ENCODE measurements at regions not wholly inside any gene's neighbourhood (a gene's known extent, or its start where the extent isn't known, plus 50 kb on each side); places are given as distances from the start of the nearest gene placed in this dataset.

GRCh38 chr6:104017410-104018381 is 842.0 kb downstream of the HACE1 start:
- TF ChIP-seq CTCF (IDR thresholded peaks at IDR 0.05; ENCODE audit: low read length) (no peak), EZH2 (IDR thresholded peaks at IDR 0.05; ENCODE audit: borderline replicate concordance, low read length) (no peak)

Measured in OCI-LY1 (cell line).